HEK293T (cell line): ENCODE measurements at regions not wholly inside any gene's neighbourhood (a gene's known extent, or its start where the extent isn't known, plus 50 kb on each side); places are given as distances from the start of the nearest gene placed in this dataset.

ENCODE experiments used
- CTCF ChIA-PET: fragments of 350-600 bp; formaldehyde crosslinking; extraction: SDS; loops from one replicate; lab custom pipeline; 2021; ENCODE audit warnings: antibody characterized with exemption, inconsistent platforms; lab: Yijun Ruan, JAX
- POLR2A ChIA-PET: fragments of 350-600 bp; formaldehyde crosslinking; extraction: SDS; loops from one replicate; lab custom pipeline; 2020; ENCODE audit warnings: antibody characterized with exemption, inconsistent platforms; lab: Yijun Ruan, JAX
- DNase-seq: peaks from one replicate; pipeline ENCODE4 v3.0.0; 2012; ENCODE audit warnings: mixed read lengths; ENCODE audit errors: extremely low spot score
- ARNT ChIP-seq: fragments of 450-650 bp; IDR thresholded peaks from 2 replicates; pipeline ENCODE4 v1.6.1; 2017; ENCODE audit warnings: mild to moderate bottlenecking
- BHLHE40 ChIP-seq: fragments of 450-650 bp; IDR thresholded peaks from 2 replicates; pipeline ENCODE4 v1.6.1; 2016; ENCODE audit warnings: mild to moderate bottlenecking, moderate library complexity, borderline replicate concordance
- CTBP1 ChIP-seq: fragments of 450-650 bp; IDR thresholded peaks from 2 replicates; pipeline ENCODE4 v1.6.1; 2016; ENCODE audit warnings: borderline replicate concordance
- ELF4 ChIP-seq: fragments of 450-650 bp; IDR thresholded peaks from 2 replicates; pipeline ENCODE4 v1.6.1; 2017; ENCODE audit warnings: antibody characterized with exemption
- FOXA1 ChIP-seq: fragments of 450-650 bp; IDR thresholded peaks from 2 replicates; pipeline ENCODE4 v1.6.1; 2016; ENCODE audit warnings: mild to moderate bottlenecking
- FOXK2 ChIP-seq: fragments of 450-650 bp; IDR thresholded peaks from 2 replicates; pipeline ENCODE4 v1.6.1; 2016; ENCODE audit warnings: mild to moderate bottlenecking
- FOXM1 ChIP-seq: fragments of 450-650 bp; IDR thresholded peaks from 2 replicates; pipeline ENCODE4 v1.6.1; 2017; ENCODE audit warnings: mild to moderate bottlenecking, borderline replicate concordance
- HDGF ChIP-seq: fragments of 450-650 bp; IDR thresholded peaks from 2 replicates; pipeline ENCODE4 v1.6.1; 2017; ENCODE audit warnings: antibody characterized with exemption, borderline replicate concordance
- L3MBTL2 ChIP-seq: fragments of 450-650 bp; conservative IDR thresholded peaks from 2 replicates; pipeline ENCODE4 v1.6.1; 2016; ENCODE audit warnings: mild to moderate bottlenecking
- LEF1 ChIP-seq: fragments of 450-650 bp; IDR thresholded peaks from 2 replicates; pipeline ENCODE4 v1.6.1; 2017; ENCODE audit warnings: mild to moderate bottlenecking, borderline replicate concordance
- NFRKB ChIP-seq: fragments of 450-650 bp; IDR thresholded peaks from 2 replicates; pipeline ENCODE4 v1.6.1; 2016; ENCODE audit warnings: mild to moderate bottlenecking, moderate library complexity
- PKNOX1 ChIP-seq: fragments of 450-650 bp; IDR thresholded peaks from 2 replicates; pipeline ENCODE4 v1.6.1; 2016
- SUZ12 ChIP-seq: fragments of 450-650 bp; IDR thresholded peaks from 2 replicates; pipeline ENCODE4 v1.6.1; 2016; ENCODE audit warnings: mild to moderate bottlenecking
- TARDBP ChIP-seq: fragments of 450-650 bp; IDR thresholded peaks from 2 replicates; pipeline ENCODE4 v1.6.1; 2016
- ZNF384 ChIP-seq: fragments of 450-650 bp; IDR thresholded peaks from 2 replicates; pipeline ENCODE4 v1.6.1; 2016

DNA sequence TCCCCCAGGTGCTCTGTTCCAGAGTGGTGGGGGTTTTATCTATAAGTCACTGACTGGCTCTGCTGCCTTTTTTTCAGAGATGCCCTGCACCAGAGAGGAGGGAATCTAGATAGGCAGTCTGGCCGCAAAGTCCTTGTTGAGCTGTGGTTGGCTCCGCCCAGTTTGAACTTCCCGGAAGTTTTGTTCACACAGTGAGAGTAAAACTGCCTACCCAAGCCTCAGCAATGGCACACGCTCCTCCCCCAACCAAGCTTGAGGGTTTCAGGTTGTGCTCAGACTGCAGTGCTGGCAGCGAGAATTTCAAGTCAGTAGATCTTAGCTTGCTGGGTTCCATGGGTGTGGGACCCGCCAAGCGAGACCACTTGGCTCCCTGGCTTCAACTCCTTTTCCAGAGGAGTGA, 1428.6 kb downstream of the MAT2B start:
- CTCF ChIA-PET, result interaction anchor here (0.6 kb wide), 1 partner anchor 947 kb away, joined by 6 read pairs; no protein-coding TSS in a partner anchor
- no peak for TF ChIP-seq HDGF
- TF ChIP-seq NFRKB, result no peak
- no peak for TF ChIP-seq LEF1
- TF ChIP-seq SUZ12, result no peak
- DNase-seq, result no peak
- POLR2A ChIA-PET, result no interaction called here

DNA sequence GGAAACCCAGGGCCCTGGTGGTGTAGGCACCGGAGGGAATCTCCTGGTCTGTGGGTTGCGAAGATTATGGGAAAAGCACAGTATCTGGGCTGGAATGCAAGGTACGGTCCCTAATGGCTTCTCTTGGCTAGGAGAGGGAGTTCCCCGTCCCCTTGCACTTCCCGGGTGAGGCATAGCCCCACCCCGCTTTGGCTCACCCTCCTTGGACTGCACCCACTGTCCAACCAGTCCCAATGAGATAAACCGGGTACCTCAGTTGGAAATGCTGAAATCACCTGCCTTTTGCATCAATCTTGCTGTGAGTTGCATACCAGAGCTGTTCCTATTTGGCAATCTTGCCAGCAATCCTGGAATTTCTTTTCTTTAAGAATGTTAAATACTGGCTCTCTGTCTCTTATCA, 1429.1 kb downstream of the MAT2B start:
- CTCF ChIA-PET, result interaction anchor here (0.6 kb wide), 1 partner anchor 947 kb away, joined by 6 read pairs; no protein-coding TSS in a partner anchor
- TF ChIP-seq HDGF, result no peak
- no peak for TF ChIP-seq FOXM1
- no peak for TF ChIP-seq ELF4
- POLR2A ChIA-PET, result no interaction called here
- no peak for DNase-seq

DNA sequence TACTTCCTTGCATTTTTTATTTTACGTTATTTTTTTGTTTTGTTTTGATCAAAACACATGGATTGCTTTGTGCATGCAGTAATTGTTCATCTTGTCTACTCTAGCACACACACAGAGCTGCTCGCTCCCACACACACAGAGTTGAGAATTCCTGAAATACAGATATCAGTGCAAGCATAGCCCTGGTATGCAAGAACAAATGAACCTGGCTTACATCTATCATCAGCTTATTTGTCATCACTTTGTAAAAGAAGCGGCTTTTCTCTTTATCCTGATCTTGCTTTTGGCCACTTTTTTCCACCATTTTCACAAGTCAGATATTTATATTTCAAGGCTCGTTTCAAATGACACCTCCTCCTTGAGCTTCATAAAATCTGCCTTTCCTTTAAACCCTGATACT, 1435.7 kb downstream of the MAT2B start:
- no peak for DNase-seq
- TF ChIP-seq ZNF384 (no peak), BHLHE40 (no peak), TARDBP (no peak), ARNT (no peak)
- ChIA-PET POLR2A (no interaction called here), CTCF (no interaction called here)

- CTCF ChIA-PET, result no interaction called here
- no peak for DNase-seq
- POLR2A ChIA-PET, result no interaction called here
- TF ChIP-seq FOXK2 (no peak), PKNOX1 (no peak), ELF4 (no peak), TARDBP (no peak), LEF1 (no peak), CTBP1 (no peak), BHLHE40 (no peak), L3MBTL2 (no peak), FOXM1 (no peak), ARNT (no peak), NFRKB (no peak), FOXA1 (no peak)
Measured at GRCh38 chr5:164950927-164951326, 1445.5 kb downstream of the MAT2B start.

- DNase-seq, result no peak
- ChIA-PET POLR2A (no interaction called here), CTCF (no interaction called here)
Measured at GRCh38 chr5:164951570-164951969, 1446.2 kb downstream of the MAT2B start.

GRCh38 chr5:164958688-164959087, 1453.3 kb downstream of the MAT2B start:
- no peak for TF ChIP-seq FOXM1
- no peak for DNase-seq
- POLR2A ChIA-PET, result no interaction called here
- CTCF ChIA-PET, result no interaction called here

More at GRCh38 chr5:164951570-164951969, 1446.2 kb downstream of the MAT2B start:
- no peak for TF ChIP-seq TARDBP
- no peak for TF ChIP-seq FOXK2
- no peak for TF ChIP-seq CTBP1
- no peak for TF ChIP-seq LEF1
- no peak for TF ChIP-seq FOXA1
- no peak for TF ChIP-seq ELF4
- TF ChIP-seq HDGF, result no peak
- no peak for TF ChIP-seq PKNOX1

GRCh38 chr5:164959761-164960160, 1454.3 kb downstream of the MAT2B start:
- TF ChIP-seq L3MBTL2, result no peak
- no peak for TF ChIP-seq TARDBP
- no peak for TF ChIP-seq FOXA1
- TF ChIP-seq FOXM1, result no peak
- TF ChIP-seq LEF1, result no peak
- TF ChIP-seq ELF4, result no peak
- no peak for TF ChIP-seq FOXK2
- no peak for TF ChIP-seq SUZ12
- no peak for TF ChIP-seq PKNOX1
- CTCF ChIA-PET, result no interaction called here
- POLR2A ChIA-PET, result no interaction called here
- no peak for DNase-seq
